ENCODE measurements at regions not wholly inside any gene's neighbourhood (a gene's known extent, or its start where the extent isn't known, plus 50 kb on each side); places are given as distances from the start of the nearest gene placed in this dataset.

GRCh38 chr15:92565351-92566125, 90.0 kb downstream of the FAM174B start:
- no peak for DNase-seq (ENCODE audit: low read depth in 4 of 4, low spot score in 2 of 4)

DNA sequence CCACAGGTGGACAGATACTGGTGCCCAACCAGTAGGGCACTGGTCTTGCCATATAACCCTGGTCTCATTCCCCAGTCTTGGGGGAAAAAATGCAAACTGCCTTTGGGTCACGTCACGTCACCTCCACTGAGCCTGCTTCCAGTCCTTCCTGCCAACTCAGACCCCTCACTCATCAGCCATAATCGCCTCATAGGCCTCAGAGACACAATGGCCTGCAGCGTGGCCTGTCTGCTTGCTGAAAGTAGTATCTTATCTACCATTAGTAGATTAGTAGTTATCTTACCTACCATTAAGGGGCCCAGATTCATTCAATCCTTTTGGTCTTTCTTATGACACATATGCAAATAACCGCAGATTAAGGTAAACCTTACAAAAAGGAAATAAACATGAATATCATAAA, 93.8 kb downstream of the FAM174B start:
- no peak for DNase-seq (ENCODE audit: low read depth in 4 of 4, low spot score in 2 of 4)

- no peak for DNase-seq (ENCODE audit: low read depth in 4 of 4, low spot score in 2 of 4)
Measured at GRCh38 chr15:92553317-92553716, 102.3 kb downstream of the FAM174B start.

DNA sequence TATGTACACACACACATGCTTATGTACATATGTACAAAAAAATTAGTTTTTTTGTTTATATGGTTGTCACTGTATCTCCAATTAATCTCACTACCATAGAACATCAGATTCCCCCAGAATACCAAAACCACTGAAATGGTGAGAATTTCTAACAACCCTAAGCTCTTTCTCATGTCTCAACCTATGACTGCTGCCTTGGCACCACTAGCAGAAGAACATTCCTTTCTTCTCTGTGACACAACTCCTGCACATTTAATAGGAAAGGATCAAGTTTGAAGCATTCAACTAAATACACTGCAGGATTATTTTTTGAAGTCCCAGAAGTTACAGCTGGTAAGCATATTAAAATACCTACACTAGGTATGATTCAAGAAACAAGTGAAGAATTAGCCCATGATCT, 109.6 kb downstream of the FAM174B start:
- DNase-seq (ENCODE audit: low read depth in 4 of 4, low spot score in 2 of 4), result no peak

DNA sequence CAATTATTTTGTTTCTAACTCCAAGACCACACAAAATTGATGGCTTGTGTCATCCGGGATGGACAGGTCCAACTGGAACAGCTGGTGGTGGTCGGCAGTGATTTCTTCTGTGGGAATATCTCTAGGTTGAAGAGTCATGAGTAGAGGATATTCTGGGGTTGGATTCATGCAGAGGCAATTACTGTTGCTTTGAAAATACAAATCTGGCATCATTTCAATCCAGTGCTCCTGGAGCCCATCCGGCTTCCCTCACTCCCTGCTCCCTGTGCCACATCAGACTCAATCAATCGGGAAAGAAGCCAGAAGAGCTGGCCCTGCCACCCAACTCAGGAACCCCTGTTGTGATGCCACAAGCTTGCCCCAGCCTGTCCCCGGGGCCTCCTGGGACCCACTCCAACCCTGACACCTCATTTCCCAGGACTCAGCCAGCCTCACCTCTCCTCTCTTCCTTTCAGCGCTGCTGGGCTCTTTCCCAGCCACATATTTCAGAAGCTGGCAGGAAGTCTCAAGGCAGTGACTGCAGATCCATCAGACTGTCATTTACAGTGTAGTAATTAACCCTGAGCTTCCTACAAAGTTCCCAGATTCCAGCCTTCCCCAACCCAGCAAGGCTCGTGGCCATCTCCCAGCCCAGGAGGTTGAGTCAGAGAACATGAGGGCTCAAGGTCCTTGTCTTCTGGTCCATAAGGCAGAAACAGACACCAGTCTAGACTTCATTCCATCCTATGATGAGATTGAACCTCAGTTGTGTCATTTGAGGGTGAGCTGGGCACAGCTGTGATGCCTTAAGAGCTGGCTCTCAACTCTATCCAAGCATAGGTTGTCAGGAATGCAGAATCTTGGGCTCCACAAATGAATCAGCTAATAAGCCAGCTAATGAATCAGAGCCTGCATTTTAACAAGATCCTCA, 114.0 kb downstream of the FAM174B start:
- no peak for DNase-seq (ENCODE audit: low read depth in 4 of 4, low spot score in 2 of 4)

GRCh38 chr15:92538115-92538514, 117.5 kb downstream of the FAM174B start:
- DNase-seq (ENCODE audit: low read depth in 4 of 4, low spot score in 2 of 4), result no peak

GRCh38 chr15:92533298-92533697, 122.3 kb downstream of the FAM174B start:
- DNase-seq (ENCODE audit: low read depth in 4 of 4, low spot score in 2 of 4), result no peak

DNA sequence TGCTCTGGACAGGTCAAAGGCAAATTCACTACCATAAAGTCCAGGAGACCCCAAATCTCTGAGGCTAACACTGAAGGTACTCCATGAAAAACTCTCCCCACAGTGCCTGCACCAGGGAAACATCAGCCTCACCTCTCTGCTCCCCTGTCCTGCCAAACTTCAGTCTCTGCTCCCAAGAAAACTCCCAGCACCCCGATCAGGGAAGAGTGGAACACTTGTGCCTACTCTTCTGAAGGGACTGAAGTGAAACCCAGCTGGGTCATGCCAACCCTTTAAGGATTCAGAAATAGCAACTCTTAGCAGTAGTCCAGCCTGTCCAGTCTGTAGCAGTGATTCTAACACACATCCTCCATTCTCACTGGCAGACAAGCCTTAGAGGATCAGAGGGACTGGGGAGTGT, 124.2 kb downstream of the FAM174B start:
- DNase-seq (ENCODE audit: low read depth in 4 of 4, low spot score in 2 of 4), result no peak

GRCh38 chr15:92528736-92529135, 126.8 kb downstream of the FAM174B start:
- DNase-seq (ENCODE audit: low read depth in 4 of 4, low spot score in 2 of 4), result no peak

GRCh38 chr15:92527197-92527596, 128.4 kb downstream of the FAM174B start:
- no peak for DNase-seq (ENCODE audit: low read depth in 4 of 4, low spot score in 2 of 4)

GRCh38 chr15:92525758-92526245, 129.8 kb downstream of the FAM174B start:
- no peak for DNase-seq (ENCODE audit: low read depth in 4 of 4, low spot score in 2 of 4)

GRCh38 chr15:92524874-92525565, 130.6 kb downstream of the FAM174B start:
- no peak for DNase-seq (ENCODE audit: low read depth in 4 of 4, low spot score in 2 of 4)

DNA sequence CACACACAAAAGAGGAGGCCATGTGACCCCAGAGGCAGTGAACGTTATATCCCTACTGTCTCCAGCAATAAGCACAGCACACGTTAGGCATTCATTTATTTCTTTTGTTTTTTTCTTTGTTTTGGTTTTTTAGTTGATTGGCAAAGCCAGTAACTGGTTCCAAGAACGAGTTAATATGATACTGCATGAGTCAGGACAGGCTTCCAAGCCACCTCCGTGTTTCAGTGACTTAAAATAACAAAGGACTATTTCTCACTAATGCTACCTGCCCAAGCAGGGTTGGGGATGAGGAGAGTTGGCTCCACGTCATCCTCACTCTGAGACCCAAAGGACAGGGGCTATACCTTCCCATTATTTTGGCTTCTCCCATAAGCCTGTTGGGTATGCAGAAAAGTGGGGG, 130.5 kb downstream of the ST8SIA2 start:
- no peak for DNase-seq (ENCODE audit: low read depth in 4 of 4, low spot score in 2 of 4)

DNA sequence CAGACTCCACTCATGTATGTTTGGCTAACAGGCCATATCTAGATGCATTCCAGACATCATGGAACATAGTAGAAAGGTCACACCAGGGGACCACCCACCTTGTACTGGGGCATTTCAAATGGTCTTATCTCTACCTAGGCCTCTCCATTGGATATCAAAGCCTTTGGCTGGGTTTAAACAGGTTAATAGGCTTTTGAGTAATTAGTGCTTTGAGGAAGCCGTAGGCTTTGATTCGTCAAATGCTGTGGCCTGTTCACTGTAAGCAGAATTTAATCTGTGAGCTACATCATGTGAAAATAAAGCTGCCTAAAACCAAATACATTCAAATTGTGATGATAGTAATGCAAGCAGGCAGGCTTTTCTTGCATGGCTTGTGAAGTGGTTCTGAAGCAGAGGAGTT, 129.5 kb downstream of the ST8SIA2 start:
- no peak for DNase-seq (ENCODE audit: low read depth in 4 of 4, low spot score in 2 of 4)

DNA sequence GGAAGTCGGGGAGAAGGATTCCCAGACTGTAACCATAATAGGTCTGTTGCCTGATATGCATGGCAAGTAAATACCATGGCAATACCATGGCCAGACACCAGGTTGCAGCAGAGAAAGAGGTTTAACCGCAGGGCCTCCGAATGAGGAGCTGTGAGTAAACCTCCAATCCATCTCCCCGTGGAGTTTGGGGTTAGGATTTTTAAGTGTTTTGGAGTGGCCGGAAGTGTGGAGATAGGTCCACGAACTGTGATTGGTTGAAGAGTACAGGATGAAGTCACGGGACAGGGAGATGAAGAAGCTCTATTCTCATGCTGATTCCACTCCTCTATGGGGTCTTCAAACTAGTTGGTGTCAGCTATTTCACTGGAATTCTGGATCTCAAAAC, 127.9 kb downstream of the ST8SIA2 start:
- DNase-seq (ENCODE audit: low read depth in 4 of 4, low spot score in 2 of 4), result peak; percentile 42 to 80 (median 70)

DNA sequence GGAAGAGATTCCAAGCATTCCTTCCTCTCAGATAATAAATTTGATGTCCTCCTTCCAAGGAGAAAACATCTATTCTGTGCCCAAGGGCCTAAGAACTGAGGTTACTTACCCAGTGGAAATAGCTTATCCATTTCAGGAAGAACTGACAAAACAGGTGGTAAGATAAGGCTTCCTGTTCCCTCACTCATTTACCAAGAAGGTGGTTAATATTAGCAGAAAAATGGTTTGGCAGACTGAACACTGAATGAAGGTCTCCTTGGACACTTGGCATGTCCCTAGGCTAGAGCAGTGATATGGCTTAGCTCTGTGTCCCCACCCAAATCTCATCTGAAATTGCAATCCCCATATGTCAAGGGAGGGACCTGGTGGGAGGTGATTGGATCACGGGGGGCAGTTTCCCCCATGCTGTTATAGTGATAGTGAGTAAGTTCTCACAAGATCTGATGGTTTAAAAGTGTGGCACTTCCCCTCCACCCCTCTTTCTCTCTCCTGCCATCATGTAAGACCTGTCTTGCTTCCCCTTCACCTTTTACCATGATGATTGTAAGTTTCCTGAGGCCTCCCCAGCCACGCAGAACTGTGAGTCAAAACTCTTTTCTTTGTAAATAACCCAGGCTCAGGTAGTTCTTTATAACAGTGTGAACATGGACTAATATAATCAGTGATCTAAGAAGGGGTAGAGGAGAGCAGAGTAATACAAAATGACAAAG, 127.4 kb downstream of the ST8SIA2 start:
- DNase-seq (ENCODE audit: low read depth in 4 of 4, low spot score in 2 of 4), result no peak

DNA sequence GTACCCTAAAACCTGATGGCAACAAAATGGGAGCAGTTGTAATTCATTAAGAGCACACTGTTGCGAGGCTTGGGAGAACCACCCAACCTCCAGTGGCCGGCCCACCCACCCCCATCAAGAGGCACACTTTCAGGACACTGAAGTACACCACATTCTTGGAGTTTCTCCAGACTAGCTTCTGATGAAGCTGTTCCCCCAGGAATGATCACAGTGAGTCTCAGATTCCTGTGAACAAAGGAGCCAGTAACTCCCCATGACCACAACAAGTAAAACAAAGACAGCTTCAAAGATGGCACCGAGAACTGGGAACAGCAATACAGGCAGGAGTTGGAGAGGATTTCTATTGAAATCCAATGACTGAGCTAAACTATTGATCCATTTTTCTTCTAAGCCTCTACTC, 126.0 kb downstream of the ST8SIA2 start:
- no peak for DNase-seq (ENCODE audit: low read depth in 4 of 4, low spot score in 2 of 4)
